Sigmoid colon (tissue), 4 donors: ENCODE measurements at regions not wholly inside any gene's neighbourhood (a gene's known extent, or its start where the extent isn't known, plus 50 kb on each side); places are given as distances from the start of the nearest gene placed in this dataset.

Experiments used
- EP300 ChIP-seq, 4 donors: sonication (generic); formaldehyde crosslinking; IDR thresholded peaks; one replicate each; pipeline ENCODE4 v1.6.1; 2017; ENCODE audit warnings: antibody characterized with exemption in 4 of 4
- POLR2A ChIP-seq, 2 donors: fragments of 450-650 bp; IDR thresholded peaks; one replicate each; pipeline ENCODE4 v1.6.1; 2016; ENCODE audit warnings: antibody characterized with exemption in 2 of 2, mild to moderate bottlenecking in 2 of 2, moderate library complexity in 2 of 2
- POLR2AphosphoS5 ChIP-seq, 4 donors: sonication (generic); formaldehyde crosslinking; IDR thresholded peaks; one replicate each; pipeline ENCODE4 v1.6.1; 2017; ENCODE audit warnings: antibody characterized with exemption in 4 of 4
- TF ChIP-seq, protein P1 (sequence below), 4 experiments: fragments of 450-650 bp in 3 of 4; fragments of 200-600 bp in 1 of 4; IDR thresholded peaks; one replicate each; pipeline ENCODE4 v1.5.1; 2016 to 2019; ENCODE audit warnings: antibody characterized with exemption in 4 of 4, mild to moderate bottlenecking in 3 of 4, moderate library complexity in 2 of 4

DNA sequence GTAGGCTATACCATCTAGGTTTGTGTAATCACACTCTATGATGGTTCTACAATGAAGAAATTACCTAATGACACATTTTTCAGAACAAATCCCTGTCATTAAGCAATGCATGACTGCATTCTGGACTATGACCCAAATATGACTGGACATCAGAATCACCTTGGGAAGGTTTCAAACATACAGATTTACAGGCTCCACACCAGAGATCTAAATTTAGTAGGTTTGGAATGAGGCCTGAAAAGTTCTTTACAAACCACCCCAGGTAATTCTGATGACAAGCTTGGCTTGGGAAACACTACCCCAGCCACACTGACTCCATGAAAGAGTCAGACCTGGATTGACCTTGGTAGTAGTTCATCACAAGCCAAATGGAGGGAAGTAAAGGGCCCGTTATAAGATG lies 52.2 kb upstream of the NFE2L2 start:
- TF ChIP-seq, protein P1, sequence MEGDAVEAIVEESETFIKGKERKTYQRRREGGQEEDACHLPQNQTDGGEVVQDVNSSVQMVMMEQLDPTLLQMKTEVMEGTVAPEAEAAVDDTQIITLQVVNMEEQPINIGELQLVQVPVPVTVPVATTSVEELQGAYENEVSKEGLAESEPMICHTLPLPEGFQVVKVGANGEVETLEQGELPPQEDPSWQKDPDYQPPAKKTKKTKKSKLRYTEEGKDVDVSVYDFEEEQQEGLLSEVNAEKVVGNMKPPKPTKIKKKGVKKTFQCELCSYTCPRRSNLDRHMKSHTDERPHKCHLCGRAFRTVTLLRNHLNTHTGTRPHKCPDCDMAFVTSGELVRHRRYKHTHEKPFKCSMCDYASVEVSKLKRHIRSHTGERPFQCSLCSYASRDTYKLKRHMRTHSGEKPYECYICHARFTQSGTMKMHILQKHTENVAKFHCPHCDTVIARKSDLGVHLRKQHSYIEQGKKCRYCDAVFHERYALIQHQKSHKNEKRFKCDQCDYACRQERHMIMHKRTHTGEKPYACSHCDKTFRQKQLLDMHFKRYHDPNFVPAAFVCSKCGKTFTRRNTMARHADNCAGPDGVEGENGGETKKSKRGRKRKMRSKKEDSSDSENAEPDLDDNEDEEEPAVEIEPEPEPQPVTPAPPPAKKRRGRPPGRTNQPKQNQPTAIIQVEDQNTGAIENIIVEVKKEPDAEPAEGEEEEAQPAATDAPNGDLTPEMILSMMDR (IDR thresholded peaks at IDR 0.05), result no peak
- TF ChIP-seq POLR2A (IDR thresholded peaks at IDR 0.05), result no peak
- TF ChIP-seq POLR2AphosphoS5 (IDR thresholded peaks at IDR 0.05), result no peak
- TF ChIP-seq EP300 (IDR thresholded peaks at IDR 0.05), result no peak
